ENCODE measurements at regions not wholly inside any gene's neighbourhood (a gene's known extent, or its start where the extent isn't known, plus 50 kb on each side); places are given as distances from the start of the nearest gene placed in this dataset.

GRCh38 chr11:79794484-79795393 is 353.9 kb upstream of the TENM4 start:
- no peak for TF ChIP-seq CTCF (IDR thresholded peaks at IDR 0.05; ENCODE audit: unreplicated experiment)
- Mint-ChIP-seq H3K27me3 (ENCODE audit: insufficient read depth, unreplicated experiment) (no peaks in the 10 kb centered on the region), H3K9me3 (ENCODE audit: unreplicated experiment) (no peaks in the 10 kb centered on the region), H3K4me1 (ENCODE audit: insufficient read depth, unreplicated experiment) (peaks cover 18% of the 10 kb centered on the region), H3K4me3 (ENCODE audit: unreplicated experiment) (no peak overlapping the region), H3K27ac (ENCODE audit: low read depth, unreplicated experiment) (peak overlapping the region; percentile 73), H3K36me3 (ENCODE audit: insufficient read depth, unreplicated experiment) (no peaks in the 10 kb centered on the region)
- CTCF ChIA-PET, result interaction anchor here (0.9 kb wide), 2 partner anchors 33 to 311 kb away, joined by 3 to 4 read pairs; no protein-coding TSS in a partner anchor
- intact Hi-C loops (cut with micrococcal nuclease), result no loop called here
- no TSS peak for BruUV-seq (replicated peaks)
- DNase-seq (ENCODE audit: unreplicated experiment), result no peak
- POLR2A ChIA-PET, result interaction anchor here (0.6 kb wide), 1 partner anchor 404 kb away, joined by 3 read pairs; no protein-coding TSS in a partner anchor

GRCh38 chr11:79794057-79794456 is 353.2 kb upstream of the TENM4 start:
- no peaks in the 10 kb centered on the region for H3K36me3 Mint-ChIP-seq (ENCODE audit: insufficient read depth, unreplicated experiment)
- ChIA-PET CTCF (no interaction called here), POLR2A (no interaction called here)
- H3K4me1 Mint-ChIP-seq (ENCODE audit: insufficient read depth, unreplicated experiment), result peaks cover 18% of the 10 kb centered on the region
- no peaks in the 10 kb centered on the region for H3K27me3 Mint-ChIP-seq (ENCODE audit: insufficient read depth, unreplicated experiment)
- no peaks in the 10 kb centered on the region for H3K9me3 Mint-ChIP-seq (ENCODE audit: unreplicated experiment)
- no peak overlapping the region for H3K4me3 Mint-ChIP-seq (ENCODE audit: unreplicated experiment)
- peak overlapping the region; percentile 73 for H3K27ac Mint-ChIP-seq (ENCODE audit: low read depth, unreplicated experiment)
- no TSS peak for BruUV-seq (replicated peaks)
- intact Hi-C loops (cut with micrococcal nuclease), result no loop called here
- DNase-seq (ENCODE audit: unreplicated experiment), result peak; percentile 5
- TF ChIP-seq CTCF (IDR thresholded peaks at IDR 0.05; ENCODE audit: unreplicated experiment), result no peak

GRCh38 chr11:79786961-79787360 is 346.1 kb upstream of the TENM4 start:
- POLR2A ChIA-PET, result no interaction called here
- no peaks in the 10 kb centered on the region for H3K36me3 Mint-ChIP-seq (ENCODE audit: insufficient read depth, unreplicated experiment)
- DNase-seq (ENCODE audit: unreplicated experiment), result no peak
- H3K4me1 Mint-ChIP-seq (ENCODE audit: insufficient read depth, unreplicated experiment), result peaks cover 5% of the 10 kb centered on the region
- H3K9me3 Mint-ChIP-seq (ENCODE audit: unreplicated experiment), result no peaks in the 10 kb centered on the region
- TF ChIP-seq CTCF (IDR thresholded peaks at IDR 0.05; ENCODE audit: unreplicated experiment), result no peak
- BruUV-seq (replicated peaks), result no TSS peak
- intact Hi-C loops (cut with micrococcal nuclease), result no loop called here
- no peak overlapping the region for H3K27ac Mint-ChIP-seq (ENCODE audit: low read depth, unreplicated experiment)
- H3K27me3 Mint-ChIP-seq (ENCODE audit: insufficient read depth, unreplicated experiment), result peaks cover 10% of the 10 kb centered on the region
- H3K4me3 Mint-ChIP-seq (ENCODE audit: unreplicated experiment), result no peak overlapping the region
- CTCF ChIA-PET, result interaction anchor here (0.6 kb wide), 1 partner anchor 10 kb away, joined by 3 read pairs; no protein-coding TSS in a partner anchor

- peaks cover 5% of the 10 kb centered on the region for H3K4me1 Mint-ChIP-seq (ENCODE audit: insufficient read depth, unreplicated experiment)
- no peak for TF ChIP-seq CTCF (IDR thresholded peaks at IDR 0.05; ENCODE audit: unreplicated experiment)
- no peak overlapping the region for H3K4me3 Mint-ChIP-seq (ENCODE audit: unreplicated experiment)
- BruUV-seq (replicated peaks), result no TSS peak
- no peak overlapping the region for H3K27ac Mint-ChIP-seq (ENCODE audit: low read depth, unreplicated experiment)
- intact Hi-C loops (cut with micrococcal nuclease), result no loop called here
- H3K27me3 Mint-ChIP-seq (ENCODE audit: insufficient read depth, unreplicated experiment), result peaks cover 10% of the 10 kb centered on the region
- no peaks in the 10 kb centered on the region for H3K9me3 Mint-ChIP-seq (ENCODE audit: unreplicated experiment)
- no peak for DNase-seq (ENCODE audit: unreplicated experiment)
- CTCF ChIA-PET, result no interaction called here
- POLR2A ChIA-PET, result no interaction called here
- H3K36me3 Mint-ChIP-seq (ENCODE audit: insufficient read depth, unreplicated experiment), result no peaks in the 10 kb centered on the region
These were observed 343.0 kb upstream of the TENM4 start for GRCh38 chr11:79783833-79784232.

Measured in MCF 10A (cell line).